COLO668 (cell line): ENCODE measurements at regions not wholly inside any gene's neighbourhood (a gene's known extent, or its start where the extent isn't known, plus 50 kb on each side); places are given as distances from the start of the nearest gene placed in this dataset.
"Not testable (repeated sequence)": the region's sequence is repeated elsewhere in the genome, so short reads cannot be mapped to it uniquely, and the experiment has no call there.

Source experiments
- DNase-seq: peaks from one replicate; lab custom pipeline; 2025; ENCODE audit not compliant: unreplicated experiment; lab: John Stamatoyannopoulos, UW

DNA sequence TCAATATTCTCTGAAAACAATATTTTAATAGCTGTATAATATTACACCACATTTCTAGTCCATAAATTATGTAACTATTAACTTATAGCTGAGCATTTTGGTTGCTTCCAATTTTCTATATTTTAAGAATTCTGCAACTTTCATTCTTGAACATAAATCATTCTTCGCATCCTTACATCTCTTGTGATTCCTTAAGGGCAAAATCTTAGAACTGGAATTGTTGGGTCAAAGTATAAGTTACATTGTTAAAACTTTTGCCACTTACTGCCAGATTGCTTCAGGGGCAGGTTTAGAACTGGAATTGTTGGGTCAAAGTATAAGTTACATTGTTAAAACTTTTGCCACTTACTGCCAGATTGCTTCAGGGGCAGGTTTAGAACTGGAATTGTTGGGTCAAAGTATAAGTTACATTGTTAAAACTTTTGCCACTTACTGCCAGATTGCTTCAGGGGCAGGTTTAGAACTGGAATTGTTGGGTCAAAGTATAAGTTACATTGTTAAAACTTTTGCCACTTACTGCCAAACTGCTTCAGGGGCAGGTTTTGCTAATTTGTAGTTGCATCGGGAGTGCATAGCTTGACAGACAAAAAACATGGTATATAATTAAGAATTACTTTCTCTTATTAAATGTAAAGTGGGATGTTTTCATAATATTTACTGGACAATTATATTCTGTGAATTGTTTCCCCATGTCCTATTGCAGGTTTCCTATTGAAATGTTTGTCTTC is 179.9 kb upstream of the OR13F1 start:
- not testable (repeated sequence) for DNase-seq

DNA sequence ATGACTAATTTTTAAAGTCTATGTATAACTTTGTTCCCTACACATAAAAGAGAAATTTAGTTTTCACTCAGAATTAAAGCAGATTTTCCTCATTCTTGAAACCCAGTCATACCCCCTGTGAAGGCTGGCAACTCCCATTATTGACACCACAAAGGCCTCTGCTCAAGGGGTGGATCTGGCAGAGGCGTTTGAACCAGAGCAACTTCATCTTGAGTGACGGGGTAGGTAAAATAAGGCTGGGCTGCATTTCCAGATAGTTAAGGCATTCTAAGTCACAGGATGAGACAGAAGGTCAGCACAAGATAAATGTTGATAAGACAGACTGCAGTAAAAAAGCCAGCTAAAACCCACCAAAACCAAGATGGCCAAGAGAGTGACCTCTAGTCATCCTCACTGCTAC is 177.2 kb upstream of the OR13F1 start:
- DNase-seq: no peak

DNA sequence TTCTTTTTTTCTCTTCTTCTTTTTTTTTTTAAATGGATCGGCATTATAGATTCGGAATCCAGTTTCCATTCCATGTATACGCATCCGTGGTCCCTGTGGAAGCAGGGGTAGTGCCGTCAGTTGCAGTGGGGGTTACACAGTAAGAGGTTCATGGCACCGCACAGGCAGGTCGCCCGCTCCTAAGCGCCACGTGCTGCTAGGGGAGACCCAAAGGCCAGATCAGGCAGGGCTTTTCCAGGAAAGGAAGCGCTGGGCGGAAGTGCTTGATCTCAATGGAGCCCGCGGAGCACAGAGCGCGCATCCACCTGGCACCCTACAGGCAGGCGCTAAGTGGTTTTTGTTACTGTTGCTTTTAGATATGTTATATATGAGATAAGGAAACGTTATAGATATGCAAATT is 174.8 kb upstream of the OR13F1 start:
- no peak for DNase-seq

DNA sequence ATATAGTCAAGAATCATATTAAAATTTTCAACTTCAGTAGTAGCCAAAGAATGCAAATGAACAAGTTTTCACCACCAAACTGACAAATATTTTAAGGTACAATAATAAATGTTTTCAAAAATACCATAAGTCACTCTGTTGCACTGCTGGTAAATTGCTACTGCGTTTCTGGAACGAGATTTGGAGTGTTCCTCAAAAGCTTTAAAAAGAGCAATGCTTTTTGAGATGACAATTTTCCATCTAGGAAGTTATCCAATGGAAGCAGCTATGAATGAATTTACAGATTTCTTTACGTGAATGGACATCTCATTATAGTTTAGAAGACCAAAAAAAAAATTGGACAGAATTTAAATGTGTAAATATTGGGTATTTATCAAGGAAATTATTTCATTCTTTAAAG is 173.2 kb upstream of the OR13F1 start:
- no peak for DNase-seq

DNA sequence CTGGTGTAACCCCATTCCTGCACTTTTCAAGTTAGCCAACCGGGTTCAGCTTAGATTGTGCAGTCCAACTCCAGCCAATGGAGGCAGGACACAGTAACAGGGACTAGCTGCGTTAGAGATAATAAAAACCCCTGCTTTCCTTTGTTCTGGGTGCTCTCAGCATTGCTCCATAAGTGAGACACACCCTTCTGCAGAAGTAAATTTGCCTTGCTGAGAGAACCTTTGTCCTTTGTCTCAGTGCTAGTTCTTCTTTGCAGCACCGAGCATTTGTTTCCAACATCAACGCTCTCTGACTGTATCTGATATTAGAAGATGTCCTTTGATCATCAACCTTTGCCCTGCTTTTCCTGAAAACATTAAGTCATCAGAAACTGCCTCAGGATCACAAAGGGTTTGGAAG is 169.5 kb upstream of the OR13F1 start:
- no peak for DNase-seq

DNA sequence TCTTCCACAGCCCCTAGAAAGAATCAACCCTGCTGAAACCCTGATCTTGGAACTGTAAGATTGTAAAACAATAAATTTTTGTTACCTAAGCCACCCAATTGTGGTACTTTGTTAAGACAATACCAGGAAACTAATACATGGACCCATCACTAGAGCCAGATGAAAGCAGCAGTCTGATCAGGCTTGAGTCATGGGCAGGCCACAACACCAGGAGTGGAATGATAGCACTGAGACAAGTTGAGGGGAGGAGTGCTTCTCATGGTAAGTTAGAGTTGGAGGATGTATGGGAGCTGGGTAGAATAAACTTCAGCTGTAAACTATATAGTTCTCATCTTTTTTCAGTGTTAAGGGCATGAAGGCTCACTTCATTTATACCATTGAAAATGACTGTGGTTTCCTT is 164.4 kb upstream of the OR13F1 start:
- no peak for DNase-seq

DNA sequence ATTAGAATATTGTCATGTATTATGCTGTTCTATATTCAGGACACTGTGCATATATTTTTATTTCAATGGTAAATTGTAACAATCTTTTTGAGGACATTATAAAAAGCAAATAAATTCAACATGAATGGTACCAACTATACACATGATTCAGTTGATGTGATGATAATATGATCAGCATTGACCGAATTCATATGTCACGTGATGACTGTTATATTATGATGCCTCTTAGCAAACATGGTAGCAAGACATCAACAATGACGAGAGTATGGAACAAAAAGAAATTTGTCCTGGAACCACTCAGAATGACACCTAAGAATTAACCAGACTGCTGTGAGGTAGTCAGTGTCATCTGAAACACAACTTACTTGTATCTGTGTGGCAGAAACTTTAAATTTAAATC is 161.5 kb upstream of the OR13F1 start:
- DNase-seq: no peak

DNA sequence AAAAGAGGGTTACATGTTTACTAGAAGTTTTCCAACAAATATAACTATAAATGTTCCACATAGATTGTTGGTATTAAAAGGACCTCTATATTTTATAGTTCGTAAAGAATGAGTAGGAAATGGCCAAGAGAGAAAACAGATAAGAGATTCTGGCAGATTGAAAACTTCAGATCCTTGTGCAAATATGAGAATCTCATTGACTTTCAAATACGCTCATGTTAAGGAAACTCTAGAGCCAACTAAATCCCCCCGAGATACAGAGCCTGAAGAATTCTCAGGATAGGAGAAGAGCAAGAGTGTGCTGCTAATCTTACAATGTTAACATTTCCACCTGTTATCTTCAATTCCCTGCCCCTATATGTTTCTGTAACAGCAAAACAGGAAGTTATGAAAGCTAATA is 159.0 kb upstream of the OR13F1 start:
- no peak for DNase-seq

DNA sequence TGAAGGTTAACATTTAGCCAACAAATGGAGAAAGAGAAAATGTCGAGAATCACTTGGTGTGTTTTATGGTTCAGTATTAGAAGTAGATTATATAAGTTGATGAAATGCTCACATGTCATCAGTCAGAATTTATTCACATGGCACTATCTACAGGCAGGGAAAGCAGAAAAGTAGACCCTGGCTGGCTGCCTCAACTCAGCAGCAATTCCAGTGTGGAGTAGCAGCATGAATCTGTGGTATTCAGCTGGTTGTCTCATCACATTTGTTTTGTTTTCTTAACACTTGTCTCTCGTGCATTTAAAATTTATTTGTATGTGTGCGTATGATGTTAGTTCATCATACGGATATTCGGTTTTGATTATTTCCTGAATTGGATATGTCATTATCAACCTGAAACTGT is 153.5 kb upstream of the OR13F1 start:
- DNase-seq: no peak

DNA sequence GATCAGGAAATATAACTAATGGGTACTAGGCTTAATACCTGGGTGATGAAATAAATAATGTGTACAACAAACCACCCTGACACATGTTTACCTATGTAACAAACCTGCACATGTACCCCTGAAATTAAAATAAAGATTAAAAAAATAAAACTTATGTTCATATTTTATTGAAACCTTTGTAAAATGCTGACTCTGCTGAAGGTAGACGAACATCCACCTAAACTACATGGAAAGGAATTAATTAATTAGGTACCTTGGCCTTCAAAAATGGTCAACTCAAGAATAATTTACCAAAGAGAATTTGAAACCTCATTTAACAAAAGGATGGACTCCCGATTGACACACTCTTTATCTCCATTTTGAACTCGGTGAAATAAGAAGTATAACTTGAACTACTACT is 152.3 kb upstream of the OR13F1 start:
- DNase-seq: no peak

DNA sequence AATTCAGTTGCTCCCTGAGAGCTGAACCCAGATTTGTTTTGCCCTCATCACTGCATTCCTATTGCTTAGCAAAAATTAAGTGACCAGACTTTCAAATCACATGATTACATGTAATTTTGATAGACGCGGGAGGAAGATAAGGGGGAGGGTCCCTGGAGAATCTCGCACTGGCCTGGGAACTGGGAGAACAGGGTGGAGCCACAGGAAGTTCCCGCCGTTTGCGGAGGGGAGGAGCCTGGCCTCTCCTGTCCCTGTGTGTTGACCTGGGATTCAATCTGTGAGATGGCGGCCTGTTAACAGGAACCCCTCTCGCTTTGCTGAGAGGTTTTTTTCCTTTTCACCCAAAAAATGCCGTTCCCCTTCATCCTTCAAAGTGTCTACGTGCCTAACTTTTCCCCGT is 142.9 kb upstream of the OR13F1 start:
- DNase-seq: no peak

DNA sequence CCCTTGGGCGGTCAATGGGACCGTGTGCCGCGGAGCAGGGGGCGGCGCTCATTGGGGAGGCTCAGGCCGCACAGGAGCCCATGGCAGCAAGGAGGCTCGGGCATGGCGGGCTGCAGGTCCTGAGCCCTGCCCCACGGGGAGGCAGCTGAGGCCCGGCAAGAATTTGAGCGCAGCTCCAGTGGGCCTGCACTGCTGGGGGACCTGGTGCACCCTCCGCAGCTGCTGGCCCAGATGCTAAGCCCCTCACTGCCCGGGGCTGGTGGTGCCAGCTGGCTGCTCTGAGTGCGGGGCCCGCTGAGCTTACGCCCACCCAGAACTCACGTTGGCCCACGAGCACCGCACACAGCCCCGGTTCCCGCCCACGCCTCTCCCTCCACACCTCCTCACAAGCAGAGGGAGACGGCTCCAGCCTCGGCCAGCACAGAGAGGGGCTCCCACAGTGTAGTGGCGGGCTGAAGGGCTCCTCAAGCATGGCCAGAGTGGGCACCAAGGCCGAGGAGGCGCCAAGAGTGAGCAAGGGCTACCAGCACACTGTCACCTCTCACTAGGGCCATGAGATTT is 141.1 kb upstream of the OR13F1 start:
- DNase-seq: no peak

DNA sequence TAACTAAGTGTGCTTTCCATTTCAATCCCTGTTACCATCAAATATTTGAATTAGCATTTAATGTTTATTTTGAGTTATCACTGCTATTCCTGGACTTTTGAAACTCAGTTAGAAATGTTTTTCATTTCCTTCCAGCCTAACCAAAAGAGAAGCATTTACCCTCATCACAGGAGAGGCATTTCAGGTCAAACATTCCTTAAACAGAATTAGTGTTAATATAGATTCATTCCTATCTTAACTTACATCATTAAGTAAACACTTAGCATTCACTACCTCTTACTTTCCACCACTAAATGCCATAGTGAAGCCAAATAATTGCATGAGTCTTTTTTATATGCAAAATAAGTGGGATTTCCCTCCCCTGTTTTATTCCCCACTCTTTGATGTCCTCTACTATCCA is 136.6 kb upstream of the OR13F1 start:
- DNase-seq: no peak

DNA sequence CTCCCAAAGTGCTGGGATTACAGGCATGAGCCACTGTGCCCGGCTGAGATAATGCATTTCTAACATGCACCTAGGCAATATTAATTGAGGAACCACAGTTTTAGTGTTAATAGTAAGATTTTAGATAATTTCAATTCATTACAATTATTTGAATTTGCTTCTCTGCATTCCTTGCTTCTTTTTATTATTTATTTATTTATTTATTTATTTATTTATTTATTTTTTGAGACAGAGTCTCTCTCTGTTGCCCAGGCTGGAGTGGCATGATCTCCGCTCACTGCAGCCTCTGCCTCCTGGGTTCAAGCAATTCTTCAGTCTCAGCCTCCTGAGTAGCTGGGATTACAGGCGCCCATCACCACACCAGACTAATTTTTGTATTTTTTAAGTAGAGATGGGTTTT is 135.7 kb upstream of the OR13F1 start:
- not testable (repeated sequence) for DNase-seq

DNA sequence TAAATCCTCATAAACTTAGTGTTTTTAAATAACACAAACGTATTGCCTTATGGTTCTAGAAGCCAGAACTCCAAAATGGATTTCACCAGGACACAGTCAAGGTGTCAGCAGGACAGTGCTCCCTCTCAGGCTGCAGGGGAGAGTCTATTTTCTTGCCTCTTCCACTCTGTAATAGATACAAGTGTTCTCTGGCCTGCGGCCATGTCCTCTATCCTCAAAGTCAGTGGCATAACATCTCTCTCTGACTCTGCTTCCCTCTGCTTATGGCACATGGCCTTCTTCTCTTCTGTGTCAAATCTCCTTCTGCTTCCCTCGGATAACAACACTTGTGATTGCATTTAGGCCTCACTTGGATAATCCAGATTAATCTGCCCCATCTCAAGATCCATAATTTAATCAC is 129.4 kb upstream of the OR13F1 start:
- no peak for DNase-seq

DNA sequence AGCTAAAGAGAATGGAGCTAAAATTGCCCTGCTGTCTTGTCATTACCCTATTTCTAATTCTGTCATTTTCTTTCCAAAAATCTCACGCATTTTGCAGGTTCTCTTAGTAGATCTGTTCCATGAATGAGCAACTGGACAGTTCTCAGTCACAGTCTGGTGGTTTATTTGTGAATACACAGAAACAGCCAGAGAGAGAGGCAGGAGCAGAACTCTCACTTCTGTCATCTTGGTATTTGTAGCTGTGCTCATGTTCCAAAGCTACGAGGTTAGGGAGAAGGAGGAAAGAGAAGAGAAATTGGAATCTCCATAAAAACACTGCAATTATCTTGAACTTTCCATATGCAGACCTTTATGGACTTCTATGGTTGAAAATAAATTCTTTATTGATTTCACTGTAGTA is 118.0 kb upstream of the OR13F1 start:
- DNase-seq: no peak

DNA sequence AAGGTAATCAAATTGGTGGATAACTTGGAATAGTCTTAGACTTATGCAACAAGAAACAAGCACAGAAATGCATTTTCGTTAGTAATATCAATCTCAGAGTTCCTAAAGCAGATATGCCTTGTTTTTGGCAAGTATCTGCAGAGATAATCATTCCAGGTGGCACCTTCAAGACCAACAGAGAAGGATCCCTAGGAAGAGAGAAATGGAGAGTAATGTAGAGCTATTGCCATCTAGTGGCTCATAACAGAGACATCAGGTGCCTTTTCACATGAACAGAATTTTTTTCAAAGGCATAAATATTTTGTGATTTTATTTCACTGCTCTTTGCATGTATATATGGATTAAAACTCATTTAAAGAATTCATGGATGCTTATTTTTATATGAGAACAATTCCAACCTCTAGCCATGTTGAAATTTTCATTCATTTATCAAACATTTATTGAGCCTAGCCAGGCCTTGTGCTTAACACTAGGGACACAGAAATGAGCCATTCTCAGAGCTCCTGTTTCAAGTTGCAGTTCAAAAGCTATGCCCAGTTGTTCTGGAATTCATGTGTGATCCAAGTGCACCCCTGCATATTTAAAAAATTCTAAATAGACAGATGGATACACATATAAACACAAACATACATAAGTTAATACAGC is 117.5 kb upstream of the OR13F1 start:
- peak; percentile 4 for DNase-seq

DNA sequence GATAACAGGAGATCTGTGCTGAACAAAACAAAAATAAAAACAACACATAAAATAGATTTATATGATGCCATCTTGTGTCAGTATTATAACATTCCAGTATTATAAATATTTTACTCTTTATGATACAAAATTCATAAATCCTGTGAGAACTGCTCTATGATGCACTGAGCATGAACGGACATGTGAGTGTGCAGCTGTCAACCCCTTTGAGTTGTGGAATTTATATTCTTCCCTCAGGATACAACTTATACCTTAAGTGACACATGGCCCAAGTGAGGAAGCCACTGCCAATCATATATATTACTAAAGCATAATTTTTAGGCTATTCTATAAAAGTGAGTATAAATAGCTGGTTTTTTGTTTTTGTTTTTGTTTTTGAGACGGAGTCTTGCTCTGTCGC is 116.0 kb upstream of the OR13F1 start:
- DNase-seq: no peak

DNA sequence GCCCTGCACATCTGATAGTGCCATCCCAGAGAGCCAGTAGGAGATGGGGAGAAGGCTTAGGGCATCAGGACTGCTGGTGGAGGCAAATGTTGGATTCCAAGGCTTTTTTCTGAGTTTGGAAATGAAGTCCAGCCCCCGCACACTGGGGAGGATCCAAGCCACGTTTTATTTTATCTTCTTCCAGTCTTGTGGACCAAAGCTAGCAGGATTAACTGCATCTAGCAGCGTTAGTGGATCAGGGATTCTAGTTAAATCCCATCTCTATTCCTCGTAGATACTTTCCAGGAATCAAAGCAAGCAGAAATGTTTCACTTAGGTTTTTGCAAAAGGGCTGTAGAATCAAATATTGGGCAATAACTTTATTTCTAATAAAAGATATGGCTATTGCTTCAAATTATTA is 114.7 kb upstream of the OR13F1 start:
- DNase-seq: no peak

DNA sequence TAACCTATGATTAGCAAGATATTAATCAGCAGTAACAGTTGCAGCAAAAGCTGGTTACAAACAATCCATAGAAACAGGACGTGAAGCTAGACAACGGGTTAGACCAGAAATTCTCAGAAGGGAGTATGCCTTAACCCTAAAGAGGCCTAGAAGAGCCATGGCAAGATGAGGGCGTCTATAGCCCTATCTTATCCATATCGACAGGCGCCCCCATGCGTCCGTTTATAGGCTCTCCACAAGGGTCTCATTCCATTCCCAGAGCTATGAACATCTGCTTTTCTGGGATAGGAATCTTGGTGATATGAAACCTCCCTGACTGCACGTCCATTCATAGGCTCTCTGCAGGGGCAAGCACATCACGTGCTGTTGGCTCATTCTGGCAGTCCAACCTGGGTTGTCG is 109.2 kb upstream of the OR13F1 start:
- DNase-seq: peak; percentile 19

DNA sequence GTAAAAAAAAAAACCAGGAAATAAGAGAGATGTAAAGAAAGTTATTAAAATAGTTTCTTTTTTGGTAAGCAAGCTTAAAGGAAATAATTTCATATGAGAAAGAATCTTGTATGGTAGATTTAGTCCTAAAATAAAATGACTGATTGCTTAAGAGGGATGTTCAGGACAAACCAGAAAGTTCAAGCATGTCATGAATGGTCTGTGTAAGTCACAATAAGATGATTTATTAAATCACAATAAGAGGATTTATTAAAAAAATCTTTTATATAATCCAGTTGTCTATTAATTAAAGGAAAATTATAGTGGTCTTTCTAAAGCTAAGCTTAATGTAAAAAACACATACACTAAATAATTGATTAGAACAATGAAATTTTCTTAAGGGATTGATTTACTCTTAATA is 91.8 kb upstream of the OR13F1 start:
- no peak for DNase-seq

DNA sequence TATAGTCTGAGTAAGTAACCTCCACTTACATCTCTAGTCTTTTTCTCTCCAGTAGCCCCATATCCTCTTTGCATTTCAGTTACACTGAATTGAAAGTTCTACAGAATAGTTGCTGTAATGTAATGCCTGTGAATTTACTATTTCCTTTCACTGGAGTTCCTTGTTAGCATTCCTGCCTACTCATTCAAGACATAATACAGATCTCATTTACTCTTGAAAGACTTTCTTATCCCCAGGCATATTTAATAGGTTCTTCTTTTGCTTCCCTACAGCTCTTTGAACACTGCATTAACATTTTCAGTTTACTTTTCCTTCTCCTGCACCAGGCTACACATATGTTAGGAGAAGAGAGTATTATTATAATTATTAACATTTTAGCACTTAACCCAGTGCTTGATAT is 87.6 kb upstream of the OR13F1 start:
- no peak for DNase-seq

DNA sequence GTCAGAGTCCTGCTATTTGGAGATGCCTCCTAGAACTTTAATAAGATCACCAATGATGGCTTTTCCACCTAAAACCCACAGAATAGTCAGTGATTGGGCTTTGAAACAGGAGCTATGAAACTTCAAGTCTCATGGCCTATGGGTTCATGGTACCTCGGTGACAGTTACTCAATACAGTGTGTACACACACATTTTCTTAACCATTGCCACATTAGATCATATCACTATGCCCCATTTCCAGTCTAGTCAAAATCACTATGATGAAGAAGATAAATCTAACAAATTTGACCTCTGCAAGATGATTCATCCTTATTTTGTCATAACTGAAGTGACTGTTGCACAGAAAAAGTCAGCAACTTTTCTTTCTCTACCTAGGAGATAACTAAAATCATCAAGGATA is 86.8 kb upstream of the OR13F1 start:
- no peak for DNase-seq
